IPS-15b (cell line): ENCODE measurements at regions not wholly inside any gene's neighbourhood (a gene's known extent, or its start where the extent isn't known, plus 50 kb on each side); places are given as distances from the start of the nearest gene placed in this dataset.

Source experiments
- H3K27me3 ChIP-seq: one replicate; pipeline ENCODE4 v1.6.1; 2013; ENCODE audit warnings: low read length; ENCODE audit not compliant: control insufficient read depth, insufficient read depth
- H3K36me3 ChIP-seq: one replicate; pipeline ENCODE4 v1.6.1; 2013; ENCODE audit warnings: low read length; ENCODE audit not compliant: control insufficient read depth, insufficient read depth
- H3K4me1 ChIP-seq: one replicate; pipeline ENCODE4 v1.6.1; 2013; ENCODE audit warnings: mild to moderate bottlenecking, low read length; ENCODE audit not compliant: control insufficient read depth, insufficient read depth
- H3K4me3 ChIP-seq: one replicate; pipeline ENCODE4 v1.5.1; 2013; ENCODE audit warnings: low read depth, low read length
- H3K9ac ChIP-seq: one replicate; pipeline ENCODE4 v1.6.1; 2013; ENCODE audit warnings: low read depth, mild to moderate bottlenecking, low read length
- H3K9me3 ChIP-seq: one replicate; pipeline ENCODE4 v1.6.1; 2013; ENCODE audit warnings: mild to moderate bottlenecking, low read length; ENCODE audit not compliant: control insufficient read depth, insufficient read depth

- Histone ChIP-seq H3K36me3 (no peaks in the 10 kb centered on the region), H3K27me3 (no peaks in the 10 kb centered on the region)
Measured at GRCh38 chr4:187065396-187065795, 341.7 kb upstream of the FAT1 start.

GRCh38 chr4:187065806-187066205 is 342.1 kb upstream of the FAT1 start:
- Histone ChIP-seq H3K27me3 (no peaks in the 10 kb centered on the region), H3K9ac (no peak overlapping the region), H3K4me3 (no peak overlapping the region), H3K36me3 (no peaks in the 10 kb centered on the region), H3K9me3 (no peaks in the 10 kb centered on the region), H3K4me1 (peaks cover 5% of the 10 kb centered on the region)

More at GRCh38 chr4:187065396-187065795, 341.7 kb upstream of the FAT1 start:
- Histone ChIP-seq H3K9ac (no peak overlapping the region), H3K4me1 (peaks cover 2% of the 10 kb centered on the region), H3K9me3 (no peaks in the 10 kb centered on the region), H3K4me3 (no peak overlapping the region)

- no peaks in the 10 kb centered on the region for H3K9me3 ChIP-seq
- no peaks in the 10 kb centered on the region for H3K36me3 ChIP-seq
- H3K4me1 ChIP-seq, result peaks cover 5% of the 10 kb centered on the region
- no peak overlapping the region for H3K9ac ChIP-seq
- no peak overlapping the region for H3K4me3 ChIP-seq
- no peaks in the 10 kb centered on the region for H3K27me3 ChIP-seq
Measured at GRCh38 chr4:187069398-187069797, 345.7 kb upstream of the FAT1 start.

- Histone ChIP-seq H3K4me3 (no peak overlapping the region), H3K4me1 (peaks cover 5% of the 10 kb centered on the region), H3K36me3 (no peaks in the 10 kb centered on the region), H3K9me3 (no peaks in the 10 kb centered on the region), H3K9ac (no peak overlapping the region), H3K27me3 (no peaks in the 10 kb centered on the region)
Measured at GRCh38 chr4:187070158-187070557, 346.5 kb upstream of the FAT1 start.

- no peaks in the 10 kb centered on the region for H3K27me3 ChIP-seq
- H3K9ac ChIP-seq, result no peak overlapping the region
- H3K4me1 ChIP-seq, result peaks cover 5% of the 10 kb centered on the region
- H3K9me3 ChIP-seq, result no peaks in the 10 kb centered on the region
- H3K4me3 ChIP-seq, result no peak overlapping the region
- H3K36me3 ChIP-seq, result no peaks in the 10 kb centered on the region
Measured at GRCh38 chr4:187070740-187071139, 347.1 kb upstream of the FAT1 start.

- H3K4me1 ChIP-seq, result peaks cover 5% of the 10 kb centered on the region
- no peaks in the 10 kb centered on the region for H3K36me3 ChIP-seq
- H3K9me3 ChIP-seq, result no peaks in the 10 kb centered on the region
- no peaks in the 10 kb centered on the region for H3K27me3 ChIP-seq
- no peak overlapping the region for H3K9ac ChIP-seq
- H3K4me3 ChIP-seq, result no peak overlapping the region
Measured at GRCh38 chr4:187071946-187072600, 348.4 kb upstream of the FAT1 start.

- Histone ChIP-seq H3K9ac (no peak overlapping the region), H3K36me3 (no peaks in the 10 kb centered on the region), H3K27me3 (no peaks in the 10 kb centered on the region), H3K4me1 (peaks cover 5% of the 10 kb centered on the region), H3K9me3 (no peaks in the 10 kb centered on the region), H3K4me3 (no peak overlapping the region)
Measured at GRCh38 chr4:187073820-187074219, 350.2 kb upstream of the FAT1 start.

GRCh38 chr4:187075514-187075913 is 351.9 kb upstream of the FAT1 start:
- Histone ChIP-seq H3K9me3 (no peaks in the 10 kb centered on the region), H3K4me3 (no peak overlapping the region), H3K4me1 (peaks cover 5% of the 10 kb centered on the region), H3K27me3 (no peaks in the 10 kb centered on the region), H3K36me3 (no peaks in the 10 kb centered on the region), H3K9ac (no peak overlapping the region)

GRCh38 chr4:187077744-187078401 is 354.2 kb upstream of the FAT1 start:
- Histone ChIP-seq H3K4me1 (no peaks in the 10 kb centered on the region), H3K4me3 (no peak overlapping the region)

GRCh38 chr4:187084701-187085100 is 361.0 kb upstream of the FAT1 start:
- no peaks in the 10 kb centered on the region for H3K36me3 ChIP-seq
- no peak overlapping the region for H3K9ac ChIP-seq
- no peaks in the 10 kb centered on the region for H3K9me3 ChIP-seq
- no peaks in the 10 kb centered on the region for H3K27me3 ChIP-seq
- no peak overlapping the region for H3K4me3 ChIP-seq
- no peaks in the 10 kb centered on the region for H3K4me1 ChIP-seq

More at GRCh38 chr4:187077744-187078401, 354.2 kb upstream of the FAT1 start:
- H3K9me3 ChIP-seq, result no peaks in the 10 kb centered on the region
- no peak overlapping the region for H3K9ac ChIP-seq
- H3K36me3 ChIP-seq, result no peaks in the 10 kb centered on the region
- no peaks in the 10 kb centered on the region for H3K27me3 ChIP-seq

- Histone ChIP-seq H3K9me3 (no peaks in the 10 kb centered on the region), H3K36me3 (no peaks in the 10 kb centered on the region), H3K27me3 (no peaks in the 10 kb centered on the region), H3K4me1 (no peaks in the 10 kb centered on the region), H3K9ac (no peak overlapping the region), H3K4me3 (no peak overlapping the region)
Measured at GRCh38 chr4:187085339-187085738, 361.7 kb upstream of the FAT1 start.

- Histone ChIP-seq H3K9ac (no peak overlapping the region), H3K36me3 (no peaks in the 10 kb centered on the region), H3K27me3 (no peaks in the 10 kb centered on the region), H3K4me3 (no peak overlapping the region), H3K9me3 (no peaks in the 10 kb centered on the region), H3K4me1 (no peaks in the 10 kb centered on the region)
Measured at GRCh38 chr4:187086151-187086550, 362.5 kb upstream of the FAT1 start.
